ENCODE measurements at regions not wholly inside any gene's neighbourhood (a gene's known extent, or its start where the extent isn't known, plus 50 kb on each side); places are given as distances from the start of the nearest gene placed in this dataset.

DNA sequence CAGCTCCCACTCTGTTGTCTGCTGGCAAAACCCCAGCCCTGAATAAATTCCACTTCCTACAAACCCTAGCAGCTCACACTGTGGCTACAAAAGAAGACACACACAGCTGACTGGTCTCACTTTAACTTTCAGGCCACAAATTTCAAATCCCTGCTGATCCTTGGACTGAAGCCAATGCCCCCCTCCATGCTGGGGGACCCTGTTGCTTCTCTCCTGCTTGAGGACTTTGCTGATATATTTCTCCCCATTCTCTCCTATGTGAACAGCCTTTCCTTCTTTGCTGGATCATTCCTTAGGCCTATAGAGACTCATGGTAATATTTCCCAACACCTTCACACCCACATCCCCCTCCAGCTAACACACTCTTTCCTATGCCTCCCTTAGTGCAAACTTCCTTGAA is 79.6 kb upstream of the ADRA1B start:
- TF ChIP-seq EZH2 (IDR thresholded peaks at IDR 0.05; ENCODE audit: insufficient read depth, poor library complexity, severe bottlenecking) (no peak), EZH2phosphoT487 (IDR thresholded peaks at IDR 0.05; ENCODE audit: insufficient read depth, low read depth) (no peak)

Data from GM23248 (cell line).